Heart left ventricle (tissue), 16 donors: ENCODE measurements at regions not wholly inside any gene's neighbourhood (a gene's known extent, or its start where the extent isn't known, plus 50 kb on each side); places are given as distances from the start of the nearest gene placed in this dataset.
"Not testable (repeated sequence)": the region's sequence is repeated elsewhere in the genome, so short reads cannot be mapped to it uniquely, and the experiment has no call there.

ENCODE experiments used
- ATAC-seq, 4 donors: fragments of 200-7000 bp; cut with Tn5 transposase; one replicate each; pipeline ENCODE4 v1.9.1; 2020 to 2022; ENCODE audit warnings: moderate library complexity in 4 of 4, mild to moderate bottlenecking in 3 of 4, moderate number of reproducible peaks in 1 of 4
- DNase-seq, 5 donors: peaks; one replicate each; pipeline ENCODE4 v3.0.0-alpha.2; 2020
- H3K27ac ChIP-seq, 12 donors: fragments of 200-600 bp; sonication (generic) in 4 of 12; one replicate each; pipeline versions ENCODE4 v1.5.0 to v1.8.0; 2016 to 2022; ENCODE audit warnings: mild to moderate bottlenecking in 2 of 12
- H3K27me3 ChIP-seq, 9 donors: fragments of 200-600 bp; sonication (generic) in 2 of 9; one replicate each; pipeline versions ENCODE4 v1.5.1 to v1.8.0; 2016 to 2022; ENCODE audit warnings: mild to moderate bottlenecking in 3 of 9
- H3K36me3 ChIP-seq, 9 donors: fragments of 200-600 bp; sonication (generic) in 2 of 9; one replicate each; pipeline versions ENCODE4 v1.5.0 to v1.8.0; 2018 to 2022; ENCODE audit warnings: mild to moderate bottlenecking in 2 of 9
- H3K4me1 ChIP-seq, 12 donors: fragments of 200-600 bp; sonication (generic) in 4 of 12; one replicate each; pipeline versions ENCODE4 v1.5.0 to v1.8.0; 2016 to 2022; ENCODE audit warnings: mild to moderate bottlenecking in 3 of 12
- H3K4me3 ChIP-seq, 12 donors: fragments of 200-600 bp; sonication (generic) in 4 of 12; one replicate each; pipeline versions ENCODE4 v1.5.0 to v1.8.0; 2017 to 2022; ENCODE audit warnings: mild to moderate bottlenecking in 9 of 12, moderate library complexity in 4 of 12
- H3K9me3 ChIP-seq, 12 donors: fragments of 200-600 bp; sonication (generic) in 4 of 12; one replicate each; pipeline versions ENCODE4 v1.5.0 to v1.8.0; 2016 to 2022; ENCODE audit warnings: mild to moderate bottlenecking in 1 of 12
- CTCF ChIP-seq, 12 donors: fragments of 200-600 bp; sonication (generic) in 4 of 12; IDR thresholded peaks; one replicate each; pipeline versions ENCODE4 v1.5.0 to v1.8.0; 2018 to 2022; ENCODE audit warnings: antibody characterized with exemption in 12 of 12, mild to moderate bottlenecking in 5 of 12
- POLR2A ChIP-seq, 2 donors: fragments of 450-650 bp; IDR thresholded peaks; one replicate each; pipeline ENCODE4 v1.6.1; 2017; ENCODE audit warnings: antibody characterized with exemption in 2 of 2, mild to moderate bottlenecking in 2 of 2, moderate library complexity in 2 of 2
- WGBS, 4 donors: extraction: QIAGEN DNeasy Blood & Tissue Kit in 2 of 4; methylation state at CpG; one replicate each; pipeline versions ENCODE4 v1.1.5 to v1.1.7; 2013 to 2018; 5-methylcytosine and 5-hydroxymethylcytosine counted together
- intact Hi-C, 10 donors: fragments of 100-400 bp; cut with DNase I; formaldehyde crosslinking; loops; one replicate each; pipeline versions ENCODE4 v1.11.1 to v1.14.2; 2022
- donor health status: ischemic (EF 13 %, LVEDD 7.1; RV severe dilation, severe dysfunction).
- donor health status: healthy with polysubstance abuse.
- donor health status: DM: no; HTN: yes; CAD: no.
- donor health status: DM: no; HTN: no; CAD: no.
- donor health status: ischemic (EF 25% LVEDD 6.9; RV normal size, moderate dysfunction).
- donor health status: ischemic (EF 25% LVEDD 5.7; RV mildly dilated, moderate dysfunction).
- donor health status: healthy.
- donor health status: DM: yes; HTN: yes; CAD: no.
- donor health status: ischemic (EF 35%, LVEDD 5.7; RV mildly dilated, moderate dysfunction).
- donor health status: nonischemic (EF 11% LVEDD 7.7; RV severe dilation, severe dysfunction).
- donor health status: DM: yes; HTN: yes; CAD: no.
- donor health status: PGD.
- donor health status: ischemic (EF 29% LVEDD 5.4; RV normal size, mild dysfunction).
- donor health status: nonischemic (EF 23%, LVEDD 6.1; RV moderate dilation, normal function).

GRCh38 chr11:25625094-25625493, 706.8 kb upstream of the ANO3 start:
- Histone ChIP-seq H3K27me3 (no peaks in the 10 kb centered on the region), H3K27ac (no peak overlapping the region), H3K9me3 (peaks cover 0 to 5% (median 0%) of the 10 kb centered on the region in 12 donors), H3K36me3 (no peaks in the 10 kb centered on the region), H3K4me1 (no peaks in the 10 kb centered on the region), H3K4me3 (no peak overlapping the region)
- intact Hi-C loops: no loop called here
- DNase-seq (no peak), ATAC-seq (no peak)
- 75 to 89% (median 81%) methylated on average over 3 of the region's 3 CpGs for WGBS, 4 donors
- TF ChIP-seq CTCF (IDR thresholded peaks at IDR 0.05) (no peak), POLR2A (IDR thresholded peaks at IDR 0.05) (no peak)

GRCh38 chr11:25628030-25628429, 703.9 kb upstream of the ANO3 start:
- no peak overlapping the region for H3K27ac ChIP-seq
- no peaks in the 10 kb centered on the region for H3K4me1 ChIP-seq
- no peak for DNase-seq
- H3K36me3 ChIP-seq: no peaks in the 10 kb centered on the region
- TF ChIP-seq POLR2A (IDR thresholded peaks at IDR 0.05): no peak
- no peak for TF ChIP-seq CTCF (IDR thresholded peaks at IDR 0.05)
- no peaks in the 10 kb centered on the region for H3K27me3 ChIP-seq
- ATAC-seq: no peak
- 66 to 84% (median 83%) methylated on average over 5 of the region's 5 CpGs; no CpG with 5 or more reads in 1 of the 4 donors for WGBS, 4 donors
- intact Hi-C loops: no loop called here
- H3K4me3 ChIP-seq: no peak overlapping the region
- no peaks in the 10 kb centered on the region for H3K9me3 ChIP-seq

GRCh38 chr11:25633230-25633629, 698.7 kb upstream of the ANO3 start:
- Histone ChIP-seq H3K4me3 (no peak overlapping the region), H3K36me3 (no peaks in the 10 kb centered on the region), H3K9me3 (peaks cover 0 to 6% (median 0%) of the 10 kb centered on the region in 12 donors), H3K27me3 (no peaks in the 10 kb centered on the region), H3K4me1 (no peaks in the 10 kb centered on the region), H3K27ac (no peak overlapping the region)
- ATAC-seq (no peak), DNase-seq (no peak)
- WGBS, 4 donors: 71 to 83% (median 76%) methylated on average over 1 of the region's 1 CpG
- TF ChIP-seq POLR2A (IDR thresholded peaks at IDR 0.05) (no peak), CTCF (IDR thresholded peaks at IDR 0.05) (no peak)
- intact Hi-C loops: no loop called here

GRCh38 chr11:25649220-25649619, 682.7 kb upstream of the ANO3 start:
- H3K4me1 ChIP-seq, H3K27me3 ChIP-seq, DNase-seq, ATAC-seq, H3K4me3 ChIP-seq, H3K36me3 ChIP-seq, H3K27ac ChIP-seq, intact Hi-C loops: not testable (repeated sequence)
- WGBS, 4 donors: 78 to 94% (median 83%) methylated on average over 10 to 12 of the region's 12 CpGs
- H3K9me3 ChIP-seq: peaks cover 0 to 19% (median 0%) of the 10 kb centered on the region in 12 donors

- intact Hi-C loops: no loop called here
- ATAC-seq: no peak
- WGBS, 4 donors: 94 to 96% (median 95%) methylated on average over 12 of the region's 12 CpGs
Observed at GRCh38 chr11:25650319-25650718, 681.6 kb upstream of the ANO3 start.

More at GRCh38 chr11:25650319-25650718, 681.6 kb upstream of the ANO3 start:
- Histone ChIP-seq H3K4me3 (no peak overlapping the region), H3K9me3 (peaks cover 0 to 19% (median 0%) of the 10 kb centered on the region in 12 donors), H3K4me1 (no peaks in the 10 kb centered on the region), H3K27ac (no peak overlapping the region), H3K36me3 (no peaks in the 10 kb centered on the region), H3K27me3 (no peaks in the 10 kb centered on the region)
- DNase-seq: no peak
- TF ChIP-seq POLR2A (IDR thresholded peaks at IDR 0.05): no peak
- no peak for TF ChIP-seq CTCF (IDR thresholded peaks at IDR 0.05)
